ENCODE measurements at regions not wholly inside any gene's neighbourhood (a gene's known extent, or its start where the extent isn't known, plus 50 kb on each side); places are given as distances from the start of the nearest gene placed in this dataset.

DNA sequence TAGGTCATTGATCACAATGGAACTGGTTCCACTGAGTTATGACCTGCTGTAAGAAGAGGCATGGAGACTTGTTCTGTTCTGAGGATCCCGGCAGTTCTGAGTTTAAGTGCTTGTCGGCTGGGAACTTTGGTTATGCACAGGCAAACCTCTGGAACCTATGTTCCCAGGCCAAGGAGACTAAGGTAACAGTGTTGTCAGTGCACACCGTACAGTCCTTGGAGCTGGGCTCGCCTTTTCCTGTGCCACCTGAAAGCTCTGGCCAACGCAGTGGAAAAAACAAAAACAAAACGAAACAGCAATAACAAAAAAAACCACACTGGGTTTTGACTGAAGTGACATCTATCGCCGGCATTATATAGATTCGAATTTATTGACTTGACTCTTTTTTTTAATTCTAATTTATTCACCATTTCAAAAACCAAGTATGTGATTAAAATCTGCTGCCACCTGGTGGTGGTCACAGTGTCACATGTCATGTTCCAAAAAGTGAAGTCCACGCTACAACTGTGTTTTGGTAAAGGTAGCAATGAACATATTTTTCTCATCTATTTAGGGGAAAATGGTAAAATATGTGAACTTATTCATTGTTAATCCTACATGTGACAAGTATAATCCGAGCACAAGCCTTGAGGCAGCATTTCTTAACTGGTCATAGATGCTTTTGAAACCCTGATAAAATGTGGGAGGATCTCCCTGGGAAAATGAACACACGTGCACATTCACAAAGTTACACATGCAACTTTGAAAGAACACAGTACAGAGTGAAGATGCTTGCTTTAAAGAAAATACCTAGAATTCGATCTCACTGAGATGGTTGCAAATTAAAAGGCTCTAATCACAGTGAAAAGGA, 113.8 kb upstream of the PPP2R2D start:
- peak in 1 of 2 experiments; percentile 0 for DNase-seq

DNA sequence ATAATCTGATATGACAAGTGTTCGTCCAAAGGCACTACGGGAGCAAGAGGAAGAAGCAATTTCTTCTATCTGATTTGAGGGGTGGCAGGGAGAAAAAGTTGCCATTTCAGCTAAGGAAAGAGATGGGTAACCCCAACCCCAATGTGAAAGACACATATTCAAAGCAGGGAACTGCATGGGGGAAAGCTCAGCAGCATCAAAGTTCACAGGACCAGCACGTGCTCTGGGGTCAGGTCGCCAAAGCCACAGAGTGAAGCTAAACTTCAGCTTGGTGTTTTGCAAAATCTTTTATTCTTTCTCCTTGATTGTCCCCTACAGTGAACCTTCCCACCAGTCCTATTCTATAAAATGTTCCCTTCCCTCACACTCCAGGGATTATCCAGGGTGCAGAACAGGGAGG, 112.8 kb upstream of the PPP2R2D start:
- no peak for DNase-seq

DNA sequence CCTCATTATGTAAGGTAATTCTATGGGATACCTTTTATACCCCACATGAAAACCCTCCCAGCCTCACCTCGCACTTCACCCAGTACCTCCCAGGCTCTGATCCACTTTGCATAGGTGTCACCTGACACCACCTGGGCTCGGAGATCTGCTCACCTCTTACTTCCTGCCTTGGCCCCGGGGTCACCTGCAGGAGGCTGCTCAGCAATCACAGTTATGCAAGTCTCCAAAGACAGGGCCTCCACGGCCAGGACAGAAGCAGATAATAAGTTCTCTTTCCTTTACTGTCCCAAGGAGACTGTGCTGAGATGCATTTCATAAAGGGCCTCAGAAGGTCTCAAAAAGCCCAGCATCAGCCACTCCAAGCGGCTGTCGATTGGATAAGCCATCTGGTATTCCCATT, 112.4 kb upstream of the PPP2R2D start:
- DNase-seq = no peak

DNA sequence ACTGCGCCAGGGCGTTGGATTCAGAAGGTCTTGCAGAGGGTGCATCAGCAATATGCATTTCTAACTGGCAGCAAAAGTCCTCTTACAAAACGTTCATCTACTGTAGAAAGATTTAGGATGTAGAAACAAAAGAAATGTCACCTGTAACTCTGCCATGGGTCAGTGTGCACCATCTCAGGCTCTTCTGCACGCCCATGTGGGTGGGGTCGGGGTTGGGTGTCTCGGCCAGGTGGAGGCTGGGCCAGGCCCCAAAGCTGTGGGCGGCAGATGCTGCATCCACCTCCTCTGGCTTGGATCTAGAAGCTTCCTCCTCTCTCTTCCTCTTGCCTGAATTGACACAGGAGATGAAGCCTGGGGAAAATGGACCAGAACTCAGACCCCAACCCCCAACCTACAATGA, 111.3 kb upstream of the PPP2R2D start:
- DNase-seq = no peak

DNA sequence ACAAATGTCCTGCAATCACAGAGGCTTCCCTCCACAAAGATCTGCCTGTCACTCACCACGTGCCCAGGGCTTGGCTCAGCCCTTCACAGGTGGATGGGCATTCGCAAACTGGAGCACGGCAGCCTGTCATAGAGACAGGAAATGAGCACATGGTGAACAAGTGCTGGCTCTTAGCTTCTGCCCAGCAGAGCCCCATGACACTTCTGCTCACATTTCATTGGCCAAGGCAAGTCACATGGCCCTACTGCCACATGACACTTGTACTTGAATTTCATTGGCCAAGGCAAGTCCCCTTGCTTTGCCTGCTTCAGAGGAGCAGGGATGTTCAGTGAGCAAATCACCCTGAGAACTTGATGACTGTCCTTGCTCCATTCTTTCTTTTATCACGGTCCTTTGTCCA, 110.8 kb upstream of the PPP2R2D start:
- DNase-seq = no peak

DNA sequence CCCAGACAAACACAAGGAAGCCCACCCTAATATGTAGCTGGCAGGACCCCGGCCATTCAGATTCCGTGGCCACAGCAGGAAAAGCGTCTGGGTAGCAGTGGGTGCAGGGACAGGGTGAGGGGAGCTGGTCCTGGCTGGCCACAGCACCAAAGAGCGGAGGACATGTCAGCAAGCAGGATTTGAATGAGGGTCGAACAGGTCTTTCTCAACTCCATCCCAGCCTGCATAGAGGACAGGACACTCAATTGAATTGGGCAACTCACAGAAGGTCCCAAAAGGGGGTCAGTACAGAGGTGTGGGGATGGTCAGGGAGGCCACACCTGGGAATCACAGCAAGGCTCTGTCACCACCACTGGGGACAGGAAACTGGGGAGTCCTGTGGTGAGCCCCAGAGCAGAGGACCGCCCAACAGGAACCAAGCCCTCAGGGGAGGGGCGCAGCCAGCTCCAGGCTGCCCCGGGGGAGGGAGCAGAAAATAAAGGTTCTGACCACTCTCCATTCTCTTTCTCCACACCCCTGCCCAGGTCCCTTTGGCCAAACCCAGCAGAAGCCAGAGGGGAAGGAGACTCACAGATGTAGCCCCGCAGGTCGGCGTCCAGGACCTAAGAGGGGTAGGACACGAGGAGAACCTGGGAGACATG, 108.7 kb upstream of the PPP2R2D start:
- no peak for DNase-seq

DNA sequence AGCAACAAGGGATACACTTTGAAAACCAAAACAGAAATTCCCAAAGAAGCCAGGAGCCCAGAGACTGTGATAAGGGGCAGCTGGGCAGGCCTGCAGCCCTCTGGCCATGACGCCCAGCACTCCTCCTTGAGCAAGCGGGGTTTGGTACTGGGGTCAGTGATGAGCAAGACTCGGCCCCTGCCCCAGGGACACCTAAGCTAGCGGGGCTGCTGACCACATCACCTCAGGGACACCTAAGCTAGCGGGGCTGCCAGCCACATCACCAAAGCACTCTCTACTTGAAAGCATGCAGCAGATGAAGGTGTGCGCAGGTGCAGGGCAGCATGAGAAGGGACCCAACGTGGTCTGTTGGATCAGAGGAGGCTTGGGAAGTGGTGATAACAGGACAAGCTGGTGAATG, 108.0 kb upstream of the PPP2R2D start:
- DNase-seq = no peak

DNA sequence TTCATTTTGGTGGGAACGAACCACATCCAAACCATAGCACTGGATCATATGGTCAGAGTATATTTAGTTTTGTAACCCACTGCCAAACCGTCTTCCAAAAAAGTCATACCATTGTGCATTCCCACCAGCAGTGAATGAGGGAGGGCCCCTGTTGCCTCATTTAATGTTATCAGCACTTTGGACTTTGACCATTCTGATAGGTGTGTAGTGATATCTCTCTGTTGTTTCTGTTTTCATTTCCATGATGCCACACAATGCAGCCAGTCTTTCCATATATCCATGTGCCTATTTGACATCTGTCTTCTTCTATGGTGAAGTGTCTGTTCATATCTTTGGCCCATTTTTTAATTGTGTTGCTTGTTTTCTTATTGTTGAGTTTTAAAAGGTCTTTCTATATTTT, 105.0 kb upstream of the PPP2R2D start:
- no peak for DNase-seq

DNA sequence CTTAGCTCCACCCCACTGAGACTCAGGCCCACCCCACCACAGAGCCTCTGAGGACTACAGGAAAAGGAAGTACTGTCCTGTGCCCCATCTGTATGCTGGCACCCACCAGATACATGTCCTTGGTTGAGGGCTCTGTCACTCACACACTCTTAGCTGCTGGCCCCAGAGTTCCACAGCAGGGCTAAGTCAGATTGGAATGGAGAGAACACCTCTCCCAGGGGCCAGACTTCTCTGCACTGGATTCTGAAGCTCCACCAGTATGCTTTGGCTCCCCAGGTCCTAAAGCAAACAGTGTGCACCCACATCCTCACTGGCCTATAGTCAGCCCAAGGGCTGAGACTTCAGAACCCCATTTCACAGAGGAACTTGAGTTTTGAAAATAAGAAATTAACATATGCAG, 103.2 kb upstream of the PPP2R2D start:
- DNase-seq = no peak

DNA sequence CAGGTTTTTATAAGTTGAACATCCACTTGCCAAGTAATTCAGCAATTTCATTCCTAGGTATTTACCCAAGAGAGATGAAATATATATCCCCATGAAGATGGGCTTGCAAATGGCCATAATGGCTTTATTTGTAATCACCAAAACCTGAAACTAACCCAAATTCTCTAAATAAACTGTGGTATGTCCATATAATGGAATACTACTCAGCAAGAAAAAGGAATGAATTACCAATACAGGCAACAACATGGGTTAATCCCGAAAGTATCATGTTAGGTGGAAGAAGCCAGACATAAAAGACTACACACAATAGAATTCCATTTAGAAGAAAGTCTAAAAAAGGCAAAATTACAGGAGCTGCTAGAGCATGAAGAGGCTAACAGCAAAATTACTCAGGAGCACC, 101.4 kb upstream of the PPP2R2D start:
- no peak for DNase-seq

DNA sequence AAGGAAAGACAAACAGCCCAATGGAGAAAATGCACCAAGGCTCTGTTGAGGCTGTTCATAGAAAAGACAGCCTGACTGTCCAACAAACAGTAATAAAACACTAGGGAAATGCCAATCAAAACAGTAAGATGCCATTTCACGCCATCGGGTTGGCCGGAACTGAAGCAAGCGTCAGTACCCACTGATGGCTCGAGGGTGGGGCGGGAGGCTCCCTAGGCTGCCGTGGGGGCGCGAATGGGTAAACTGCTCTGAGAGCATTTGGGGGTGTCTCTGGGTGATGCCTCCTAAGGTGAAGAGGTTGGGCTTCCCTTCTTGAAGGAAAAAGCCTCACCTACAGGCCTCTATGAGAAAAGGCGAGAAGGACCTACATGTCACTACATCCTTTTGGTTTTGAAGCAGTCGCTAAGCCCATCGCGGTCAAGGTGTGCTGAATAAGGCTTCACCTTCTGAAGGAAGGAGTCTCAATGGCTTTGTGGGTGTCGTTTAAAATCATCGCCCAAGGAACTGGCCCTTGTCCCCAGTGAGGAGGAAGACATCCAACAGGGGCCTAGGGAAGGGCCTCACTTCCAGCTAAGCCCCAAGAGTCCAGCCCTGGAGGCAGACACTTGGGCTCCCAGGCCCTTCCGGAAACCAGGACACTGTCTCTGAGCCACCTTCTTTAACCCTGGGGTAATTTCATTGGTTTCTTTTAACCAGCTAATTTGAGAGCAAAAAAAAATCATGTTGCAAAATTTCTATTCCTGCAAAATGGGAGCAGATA, 98.5 kb upstream of the PPP2R2D start:
- no peak for DNase-seq

DNA sequence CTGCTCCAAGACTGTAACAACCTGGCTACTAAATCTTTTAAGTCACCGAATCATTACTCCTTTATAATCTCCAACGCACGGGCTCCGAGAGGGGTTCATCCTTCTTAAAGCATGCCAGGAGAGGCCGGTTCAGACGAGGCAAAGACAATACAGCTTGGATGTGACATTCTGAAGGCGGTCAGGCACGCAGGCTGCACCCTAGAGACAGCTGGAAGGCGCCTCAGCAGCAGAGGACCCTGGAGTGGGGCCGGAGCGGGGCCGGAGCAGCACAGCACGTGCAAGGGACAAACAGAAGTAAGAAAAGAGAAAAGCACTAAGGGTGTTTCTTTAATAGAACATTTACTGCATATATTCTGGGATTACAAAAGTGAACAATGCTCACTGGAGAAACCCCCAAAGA, 97.8 kb upstream of the PPP2R2D start:
- no peak for DNase-seq

DNA sequence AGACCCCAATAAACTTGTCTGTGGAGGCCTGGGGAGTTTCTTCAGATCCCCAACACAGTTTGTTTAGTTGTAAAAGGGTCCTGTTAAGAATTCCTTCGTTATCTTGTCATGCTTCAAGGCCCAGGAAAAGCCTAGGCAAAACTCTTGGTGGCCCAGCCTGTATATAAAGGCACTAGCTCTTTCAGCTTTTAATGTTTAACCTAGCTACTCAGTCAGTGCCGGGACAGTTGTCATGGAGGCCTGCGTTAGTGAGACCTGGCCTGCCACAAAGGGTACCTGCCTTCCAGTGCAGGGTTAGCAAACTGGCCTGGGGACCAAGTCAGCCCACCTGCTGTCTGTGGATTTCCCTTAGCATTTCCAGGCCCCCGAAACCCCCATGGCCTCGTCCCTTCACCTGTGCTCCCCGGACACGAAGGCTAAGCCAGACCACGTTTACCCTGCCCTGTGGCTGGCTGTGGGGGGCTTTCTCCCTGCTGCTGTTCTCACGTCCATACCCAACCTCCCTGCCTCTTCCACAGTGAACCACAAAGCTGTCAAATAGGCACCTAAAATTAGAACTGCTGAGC, 96.9 kb upstream of the PPP2R2D start:
- DNase-seq = no peak

DNA sequence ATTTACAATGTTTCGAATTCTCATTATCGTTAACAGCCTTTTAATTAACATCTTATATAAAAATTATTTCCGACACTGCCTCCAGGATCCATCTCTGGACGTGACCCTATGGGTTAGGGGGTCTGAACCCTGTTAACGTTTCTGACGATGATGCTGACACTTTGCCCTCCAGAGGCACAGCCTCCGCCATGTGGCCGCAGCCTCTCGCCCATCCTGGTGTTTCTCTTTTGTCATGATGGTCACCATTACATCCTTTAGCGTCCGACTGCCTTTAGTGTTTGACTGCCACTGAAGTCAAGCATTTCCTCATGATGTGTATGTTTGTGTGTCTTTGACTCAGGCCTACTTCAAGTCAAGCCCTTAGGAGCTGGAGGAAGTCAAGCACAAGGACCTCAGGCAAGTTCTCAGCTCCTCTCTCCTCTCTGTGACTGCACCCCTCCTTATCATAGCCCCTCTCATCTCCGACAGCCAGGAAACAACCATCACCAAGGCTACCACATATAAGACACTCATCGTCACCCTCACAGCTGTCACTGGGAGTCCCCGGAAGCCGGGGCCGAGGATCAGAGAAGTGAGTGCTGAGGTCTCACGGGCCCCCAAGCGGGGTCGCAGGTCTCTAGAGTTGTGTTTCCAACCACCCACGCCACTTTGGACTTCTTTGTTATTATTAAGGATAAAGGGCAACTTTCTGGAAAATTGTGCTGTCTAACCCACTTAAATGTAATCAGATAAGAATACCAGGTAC, 96.1 kb upstream of the PPP2R2D start:
- DNase-seq = no peak

DNA sequence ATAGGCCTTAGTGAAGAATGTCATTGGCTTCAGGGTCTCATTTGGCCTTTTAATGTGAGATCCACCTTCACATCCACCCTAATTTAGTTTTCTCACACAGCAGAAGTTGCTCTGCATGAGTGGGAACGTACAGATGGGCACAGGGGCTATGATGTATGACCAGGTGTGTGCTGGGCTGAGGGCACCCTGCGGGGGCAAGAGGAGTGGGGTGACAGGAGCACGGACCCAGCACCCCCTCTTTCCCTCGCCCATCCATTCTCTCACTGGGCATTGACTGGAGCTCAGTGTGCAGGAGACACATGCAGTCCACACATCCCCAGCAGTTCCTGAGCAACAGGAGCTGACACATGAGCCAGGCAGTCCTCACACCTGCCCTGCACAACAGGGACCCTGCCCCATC, 95.1 kb upstream of the PPP2R2D start:
- DNase-seq = no peak

DNA sequence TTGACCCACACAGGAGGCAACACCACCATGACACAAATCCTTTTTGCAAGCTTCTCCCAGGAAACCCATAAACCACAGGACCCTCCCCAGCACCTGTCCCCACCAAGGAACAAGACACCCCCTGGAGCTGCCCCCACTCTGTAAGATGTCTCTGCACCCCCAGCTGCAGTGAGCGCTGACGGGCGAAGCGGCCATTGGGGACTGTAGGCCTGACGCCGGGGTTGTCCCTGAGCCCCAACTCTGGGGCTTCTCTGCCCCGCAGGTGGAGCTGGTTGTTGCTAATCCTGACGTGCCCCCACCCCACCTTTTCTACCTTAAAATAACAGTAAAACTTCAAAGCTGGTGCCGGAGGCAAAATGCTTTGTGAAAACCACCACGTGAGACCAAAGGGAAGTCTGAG, 94.7 kb upstream of the PPP2R2D start:
- DNase-seq = no peak

DNA sequence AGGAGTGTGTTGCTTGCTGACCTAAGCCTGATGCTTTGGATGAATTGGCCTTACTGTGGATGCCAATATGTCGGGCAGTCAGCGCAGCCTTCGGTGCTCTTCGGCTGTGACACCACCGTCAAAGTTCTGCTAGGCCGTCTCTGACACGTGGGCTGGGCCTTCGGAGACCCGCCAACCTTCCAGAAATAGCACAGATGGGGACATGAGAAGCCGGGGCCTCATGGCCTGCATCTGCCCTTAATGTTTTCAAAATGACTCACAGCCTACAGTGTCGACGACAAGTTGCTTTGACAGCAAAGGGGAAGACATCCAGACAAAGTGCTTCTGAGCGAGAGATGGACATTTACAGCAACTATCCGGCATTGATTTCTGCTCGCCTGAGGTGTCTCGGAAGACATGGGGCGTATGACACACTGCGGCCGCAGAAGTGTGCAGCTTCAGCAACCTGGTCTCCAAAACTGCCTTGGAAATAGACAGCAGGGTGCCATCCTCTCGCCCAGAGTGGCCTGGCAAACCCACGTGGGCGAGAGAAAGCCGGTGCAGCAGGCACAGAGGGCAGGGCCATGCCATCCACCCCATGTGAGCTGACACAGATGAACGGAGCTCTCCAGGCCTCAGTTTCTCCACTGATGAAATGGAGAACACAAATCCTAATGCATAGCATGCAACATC, 94.0 kb upstream of the PPP2R2D start:
- DNase-seq = no peak

DNA sequence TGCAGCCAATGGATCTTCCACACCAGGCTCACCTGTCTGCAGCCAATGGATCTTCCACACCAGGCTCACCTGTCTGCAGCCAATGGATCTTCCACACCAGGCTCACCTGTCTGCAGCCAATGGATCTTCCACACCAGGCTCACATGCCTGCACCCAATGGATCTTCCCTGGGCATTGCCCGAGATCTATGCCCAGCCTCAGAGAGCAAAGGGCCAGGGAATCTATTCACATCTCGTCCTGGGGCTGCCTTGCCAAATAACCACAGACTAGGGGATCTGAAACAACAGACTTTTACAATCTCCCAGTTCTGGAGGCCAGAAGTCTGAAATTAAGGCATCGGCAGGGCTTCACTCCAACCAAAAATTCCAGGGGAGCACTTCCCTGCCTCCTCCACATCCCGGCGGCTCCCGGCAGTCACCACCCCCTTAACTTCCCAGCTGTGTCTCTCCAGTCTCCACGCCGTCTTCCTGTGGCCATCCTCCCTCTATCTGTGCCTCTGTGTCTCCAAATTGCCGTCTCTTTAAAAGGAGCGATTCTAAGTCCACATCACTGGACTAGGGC, 92.4 kb upstream of the PPP2R2D start:
- DNase-seq = no peak

DNA sequence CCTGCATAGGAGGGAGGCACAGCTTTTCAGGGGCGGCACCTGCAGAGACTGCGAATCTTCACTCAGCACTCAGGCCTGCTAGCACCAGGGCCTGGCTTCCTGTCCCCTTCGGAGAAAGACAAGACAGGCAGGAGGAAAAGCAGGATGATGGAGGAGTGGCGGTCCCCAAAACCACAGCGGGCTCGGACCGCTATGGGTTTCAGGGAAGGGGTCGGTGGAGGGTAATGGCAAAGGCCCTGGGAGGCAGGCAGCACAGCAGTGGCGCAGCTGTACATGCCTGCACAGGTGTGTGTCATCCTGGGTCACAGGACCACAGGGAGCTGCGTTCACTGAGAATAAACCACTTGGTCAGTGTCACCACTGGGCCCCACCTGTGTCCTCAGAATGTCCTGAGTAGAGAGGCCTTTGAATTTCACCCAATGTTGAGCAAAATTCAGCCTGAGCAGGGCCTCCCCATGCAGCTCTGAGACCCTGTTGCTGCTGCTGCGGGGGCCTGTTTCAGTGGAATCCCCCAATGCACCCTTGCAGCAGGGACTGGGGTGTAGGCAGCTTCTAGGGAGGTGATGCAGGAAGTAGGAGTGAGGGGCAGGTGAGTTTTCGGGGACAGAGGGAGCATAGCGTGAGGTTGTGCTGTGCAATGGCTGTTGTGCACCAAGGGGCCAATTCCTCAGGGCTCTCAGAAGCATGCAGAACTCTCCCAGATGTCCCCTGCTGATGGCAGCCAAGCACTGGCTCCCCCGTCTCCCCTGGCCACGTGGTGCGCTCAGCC, 90.6 kb upstream of the PPP2R2D start:
- DNase-seq = no peak

DNA sequence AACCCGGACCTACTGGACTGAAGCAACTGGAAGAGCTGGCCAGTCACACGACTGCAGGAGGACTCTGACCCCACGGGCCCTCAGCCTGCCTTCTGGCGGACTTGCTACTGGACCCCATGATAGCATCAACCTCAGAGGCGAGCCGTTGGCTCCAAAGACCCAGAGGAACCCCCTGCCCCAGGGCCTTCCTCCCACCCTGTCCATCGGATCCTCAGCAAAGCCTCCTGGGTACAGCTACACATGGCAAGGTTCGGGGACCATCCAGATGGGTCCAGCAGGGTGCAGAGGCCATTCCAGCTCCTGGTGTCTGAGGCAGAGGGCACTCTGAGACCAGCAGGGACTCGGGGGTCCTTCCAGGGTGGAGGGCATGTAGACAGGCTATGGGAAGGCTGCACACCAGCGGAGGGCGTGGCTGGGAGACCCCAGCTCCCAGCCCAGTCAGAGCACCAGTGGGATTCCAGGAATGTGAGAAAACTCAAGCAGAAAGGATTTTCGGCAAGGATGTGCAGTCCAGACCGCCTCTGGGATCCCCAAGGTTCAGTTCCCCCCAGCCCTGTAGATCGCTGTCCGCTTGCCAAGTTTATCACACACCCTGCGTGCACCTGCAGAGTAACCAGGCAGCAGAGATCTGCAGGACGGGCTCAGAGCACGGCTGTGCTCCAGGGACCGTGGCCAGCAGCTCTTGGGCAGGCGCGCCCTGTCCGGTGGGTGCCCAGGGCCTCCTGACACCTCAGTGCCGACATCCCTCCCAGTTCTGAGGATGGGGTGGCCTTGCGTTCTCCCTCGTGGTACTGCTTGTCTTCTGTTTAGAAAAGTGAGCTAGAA, 89.8 kb upstream of the PPP2R2D start:
- no peak for DNase-seq

Measured in NCI-H2081 (cell line).